ENCODE measurements at regions not wholly inside any gene's neighbourhood (a gene's known extent, or its start where the extent isn't known, plus 50 kb on each side); places are given as distances from the start of the nearest gene placed in this dataset.
A peak's percentile ranks its signal among the peaks of the same experiment; 100 is the strongest.

- DNase-seq (ENCODE audit: low spot score), result peak; percentile 95
- Mint-ChIP-seq H3K9me3 (peaks cover 8% of the 10 kb centered on the region), H3K36me3 (peaks cover 18% of the 10 kb centered on the region), H3K4me1 (peaks cover 60% of the 10 kb centered on the region), H3K27ac (peak overlapping the region; percentile 97), H3K4me3 (peak overlapping the region; percentile 73), H3K27me3 (ENCODE audit: insufficient read depth, low read depth) (peaks cover 2% of the 10 kb centered on the region)
- Histone ChIP-seq H3K4me3 (peak overlapping the region; percentile 25), H3F3A (ENCODE audit: low read depth) (peaks cover 36% of the 10 kb centered on the region), H3K27me3 (no peaks in the 10 kb centered on the region), H3K4me2 (peak overlapping the region; percentile 77), H3K4me1 (peaks cover 58% of the 10 kb centered on the region), H3K36me3 (no peaks in the 10 kb centered on the region), H3K27ac (peak overlapping the region; percentile 93), H2AFZ (replicated peaks) (no peak overlapping the region), H3K79me2 (ENCODE audit: low read depth) (peaks cover 83% of the 10 kb centered on the region), H4K20me1 (ENCODE audit: low read depth) (no peaks in the 10 kb centered on the region), H3K9ac (no peak overlapping the region), H3K9me3 (ENCODE audit: low read depth) (no peaks in the 10 kb centered on the region)
- TF ChIP-seq EZH2 (IDR thresholded peaks at IDR 0.05) (no peak), EZH2phosphoT487 (IDR thresholded peaks at IDR 0.05) (peak; percentile 39)
These were observed 63.7 kb upstream of the ULK4 start for GRCh38 chr3:42025370-42026138.

GRCh38 chr3:42024591-42025351 is 62.9 kb upstream of the ULK4 start:
- Mint-ChIP-seq H3K27me3 (ENCODE audit: insufficient read depth, low read depth) (peaks cover 2% of the 10 kb centered on the region), H3K4me1 (peaks cover 65% of the 10 kb centered on the region), H3K27ac (peak overlapping the region; percentile 97), H3K36me3 (peaks cover 18% of the 10 kb centered on the region), H3K9me3 (peaks cover 8% of the 10 kb centered on the region), H3K4me3 (peak overlapping the region; percentile 73)
- peaks cover 61% of the 10 kb centered on the region for H3K4me1 ChIP-seq
- TF ChIP-seq EZH2 (IDR thresholded peaks at IDR 0.05), result no peak
- no peak for TF ChIP-seq CTCF (IDR thresholded peaks at IDR 0.05)
- H4K20me1 ChIP-seq (ENCODE audit: low read depth), result no peaks in the 10 kb centered on the region
- H2AFZ ChIP-seq (replicated peaks), result no peak overlapping the region
- peak; percentile 63 for DNase-seq (ENCODE audit: low spot score)
- peak overlapping the region; percentile 93 for H3K27ac ChIP-seq
- H3K9ac ChIP-seq, result no peak overlapping the region
- no peaks in the 10 kb centered on the region for H3K9me3 ChIP-seq (ENCODE audit: low read depth)
- peaks cover 36% of the 10 kb centered on the region for H3F3A ChIP-seq (ENCODE audit: low read depth)
- H3K4me2 ChIP-seq, result peak overlapping the region; percentile 77
- no peaks in the 10 kb centered on the region for H3K27me3 ChIP-seq
- H3K79me2 ChIP-seq (ENCODE audit: low read depth), result peaks cover 86% of the 10 kb centered on the region
- peak overlapping the region; percentile 25 for H3K4me3 ChIP-seq
- H3K36me3 ChIP-seq, result no peaks in the 10 kb centered on the region

GRCh38 chr3:42023380-42023779 is 61.5 kb upstream of the ULK4 start:
- peak overlapping the region; percentile 62 for H3K4me3 Mint-ChIP-seq
- Histone ChIP-seq H3K36me3 (no peaks in the 10 kb centered on the region), H3F3A (ENCODE audit: low read depth) (peaks cover 36% of the 10 kb centered on the region), H3K4me2 (no peak overlapping the region), H3K9ac (no peak overlapping the region), H3K9me3 (ENCODE audit: low read depth) (no peaks in the 10 kb centered on the region), H3K27me3 (no peaks in the 10 kb centered on the region), H3K4me1 (peaks cover 61% of the 10 kb centered on the region), H2AFZ (replicated peaks) (no peak overlapping the region), H3K79me2 (ENCODE audit: low read depth) (peaks cover 87% of the 10 kb centered on the region), H3K4me3 (no peak overlapping the region), H3K27ac (peak overlapping the region; percentile 93), H4K20me1 (ENCODE audit: low read depth) (no peaks in the 10 kb centered on the region)
- peaks cover 2% of the 10 kb centered on the region for H3K27me3 Mint-ChIP-seq (ENCODE audit: insufficient read depth, low read depth)
- TF ChIP-seq EZH2phosphoT487 (IDR thresholded peaks at IDR 0.05) (no peak), CTCF (IDR thresholded peaks at IDR 0.05) (no peak), EZH2 (IDR thresholded peaks at IDR 0.05) (no peak)
- peaks cover 2% of the 10 kb centered on the region for H3K9me3 Mint-ChIP-seq
- peak overlapping the region; percentile 99 for H3K27ac Mint-ChIP-seq
- peaks cover 64% of the 10 kb centered on the region for H3K4me1 Mint-ChIP-seq
- peaks cover 9% of the 10 kb centered on the region for H3K36me3 Mint-ChIP-seq
- no peak for DNase-seq (ENCODE audit: low spot score)
